Fibroblast of skin of right biceps (primary cell): ENCODE measurements at regions not wholly inside any gene's neighbourhood (a gene's known extent, or its start where the extent isn't known, plus 50 kb on each side); places are given as distances from the start of the nearest gene placed in this dataset.

Source experiments
- DNase-seq: peaks from one replicate; pipeline ENCODE4 v3.0.0-alpha.2; 2013

DNA sequence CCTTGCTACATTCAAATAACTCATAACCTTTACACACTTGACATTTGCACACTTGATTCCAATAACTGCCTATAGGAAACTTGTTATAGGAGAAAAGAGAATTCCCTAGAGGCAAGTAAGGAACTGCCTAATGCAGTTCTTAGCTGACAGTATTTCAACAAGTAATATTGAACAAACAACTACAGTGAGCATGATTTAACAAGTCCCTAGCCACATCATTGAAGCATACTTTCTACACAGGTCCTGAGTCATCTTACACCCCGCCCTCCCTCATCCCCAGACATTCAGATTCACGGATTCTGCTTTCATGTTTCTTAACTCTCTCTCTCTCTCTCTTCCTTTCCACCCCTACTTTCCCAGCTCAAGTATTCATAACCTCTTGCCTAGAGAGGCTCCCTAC is 153.5 kb downstream of the LSM5 start:
- no peak for DNase-seq

DNA sequence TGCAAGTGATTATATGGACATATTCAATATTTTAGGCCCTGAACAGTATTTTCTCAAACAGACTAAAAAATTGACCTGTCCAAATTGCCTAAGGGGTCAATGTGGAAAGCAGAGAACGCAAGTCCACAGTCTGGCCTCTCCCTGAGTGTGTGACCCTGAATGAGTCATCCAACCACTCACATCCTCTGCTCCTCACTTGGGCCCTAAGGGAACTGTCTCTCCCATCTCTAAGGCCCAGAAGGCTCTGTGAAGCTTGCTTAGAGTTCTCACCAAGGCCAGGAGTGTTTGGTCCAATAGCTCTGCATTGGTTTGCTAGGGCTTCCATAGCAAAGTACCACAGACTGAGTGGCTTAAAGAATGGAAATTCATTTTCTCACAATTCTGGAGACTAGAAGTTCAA is 155.1 kb downstream of the LSM5 start:
- no peak for DNase-seq

DNA sequence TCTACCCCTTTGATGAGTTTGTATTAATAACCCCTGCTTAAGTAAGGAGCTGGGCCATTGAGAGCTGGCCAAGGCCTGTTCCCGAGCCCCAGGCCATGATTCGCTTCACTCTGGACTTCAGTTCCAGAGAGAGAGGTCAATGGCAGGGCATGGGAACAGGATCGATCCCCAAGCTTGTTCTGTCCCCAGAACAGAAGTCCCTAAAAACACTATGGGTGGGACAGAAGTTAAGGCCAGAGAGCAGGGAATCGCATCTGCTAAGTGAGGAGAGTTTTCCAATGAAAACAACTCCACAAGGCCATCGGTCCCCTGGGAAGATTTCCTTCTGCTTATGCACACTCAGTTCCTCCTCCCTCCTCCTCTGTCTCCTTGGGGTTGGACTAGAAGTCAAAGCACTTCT is 159.6 kb downstream of the LSM5 start:
- no peak for DNase-seq

DNA sequence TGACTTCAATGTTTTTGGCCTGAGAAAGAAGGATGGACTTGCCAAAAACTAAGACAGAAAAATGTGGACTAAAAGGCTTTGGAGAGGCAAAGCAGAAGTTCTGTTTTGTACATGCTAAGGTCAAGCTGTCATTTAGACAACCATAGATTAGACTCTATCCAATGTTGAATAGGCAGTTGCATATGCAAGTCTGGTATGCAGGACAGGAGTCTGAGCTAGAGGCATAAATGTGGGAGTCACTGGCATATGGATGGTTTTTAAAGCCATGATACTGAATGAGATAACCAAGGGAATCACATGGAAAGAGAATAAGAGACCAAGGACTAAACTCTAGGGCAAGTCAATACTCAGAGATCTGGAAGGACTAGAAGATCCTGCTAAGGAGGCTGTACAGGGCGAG is 164.1 kb downstream of the LSM5 start:
- no peak for DNase-seq

DNA sequence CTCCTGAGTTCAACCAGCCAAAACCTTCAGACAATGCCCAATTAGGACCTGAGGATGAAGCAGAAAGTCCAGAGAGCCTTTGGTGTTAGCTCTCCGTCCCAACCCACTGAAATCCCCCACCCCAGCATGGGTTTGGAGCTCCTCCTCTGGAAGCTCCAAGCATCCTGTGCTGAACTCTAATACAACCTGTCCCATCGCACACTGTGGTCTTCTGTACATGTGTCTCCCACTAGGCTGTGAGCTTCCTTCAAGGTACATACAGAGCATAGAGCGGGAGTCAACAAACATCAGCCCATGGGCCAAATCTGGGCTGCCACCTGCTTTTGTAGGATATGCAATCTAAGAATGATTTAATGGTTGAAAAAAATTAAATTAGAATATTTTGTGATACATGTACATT is 166.5 kb downstream of the LSM5 start:
- DNase-seq = no peak

DNA sequence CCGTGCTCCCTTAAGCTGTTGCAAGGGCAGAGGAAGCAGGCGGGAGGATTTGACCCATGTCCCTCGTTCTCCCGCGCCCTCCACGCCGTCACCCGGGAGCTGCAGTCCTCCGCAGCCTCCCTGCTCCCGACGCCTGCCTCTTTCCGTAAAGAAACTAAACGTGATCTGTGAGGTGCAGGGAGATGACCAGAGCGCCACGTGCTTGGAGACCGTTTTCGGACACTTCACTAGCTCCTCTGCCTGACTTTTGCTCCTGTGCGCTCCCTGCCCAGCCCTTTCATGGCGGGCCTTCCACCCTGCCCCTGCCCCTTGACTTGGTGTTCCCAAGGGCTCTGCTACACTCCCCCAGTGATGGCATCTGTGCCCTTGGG is 171.2 kb downstream of the LSM5 start:
- DNase-seq = no peak

DNA sequence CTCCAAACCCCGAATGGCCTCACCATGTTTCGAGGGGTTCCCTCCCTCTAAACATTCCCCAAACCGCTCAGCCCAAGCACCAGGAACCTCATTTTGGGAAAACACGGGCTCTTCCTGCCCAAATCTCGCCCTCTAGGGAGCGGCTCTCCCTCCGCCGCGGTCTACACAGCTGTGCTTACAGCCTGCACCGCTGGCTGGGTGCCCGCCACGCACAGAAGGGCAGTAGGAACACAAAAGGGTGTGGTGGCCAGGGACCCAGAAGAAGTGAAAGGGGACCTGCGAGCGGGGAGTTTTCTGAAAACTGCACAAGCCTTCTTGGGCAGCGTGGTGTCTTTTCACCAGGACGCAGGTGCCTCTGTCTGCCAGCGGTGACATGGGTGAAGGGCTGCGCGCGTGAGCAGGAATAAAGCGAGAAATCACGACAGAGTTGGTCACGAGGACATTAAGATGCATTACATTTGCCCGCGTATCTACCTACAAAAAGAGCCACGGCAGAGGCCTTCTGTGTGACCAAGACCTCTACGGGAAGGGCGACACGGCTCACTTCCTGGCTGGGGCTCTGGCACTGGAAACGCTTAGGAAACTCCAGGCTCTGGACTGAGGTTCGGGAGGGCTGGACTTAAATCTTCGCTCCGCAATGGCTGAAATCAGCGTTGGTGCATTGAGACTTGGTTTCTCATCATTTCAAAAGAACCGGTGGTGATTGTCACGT is 171.7 kb downstream of the LSM5 start:
- no peak for DNase-seq

DNA sequence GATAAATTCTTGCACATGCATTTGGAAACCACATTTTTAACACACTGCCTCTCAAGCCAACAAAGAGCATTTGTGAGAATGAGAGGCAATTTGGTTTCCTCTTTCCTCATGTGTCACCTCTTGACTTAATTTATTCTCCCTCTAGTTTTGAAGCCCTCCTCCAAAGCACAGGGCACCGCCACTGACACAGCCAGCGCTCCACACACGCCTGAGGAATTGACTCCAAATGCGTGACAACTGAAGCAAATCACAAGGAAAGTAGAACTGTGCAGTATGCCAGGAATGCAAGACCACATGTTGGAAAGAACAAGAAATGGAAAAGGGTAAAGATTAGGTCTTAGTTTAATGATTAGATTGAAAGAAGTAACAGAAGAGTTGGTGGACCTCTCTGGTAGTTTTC is 173.3 kb downstream of the LSM5 start:
- DNase-seq = no peak

DNA sequence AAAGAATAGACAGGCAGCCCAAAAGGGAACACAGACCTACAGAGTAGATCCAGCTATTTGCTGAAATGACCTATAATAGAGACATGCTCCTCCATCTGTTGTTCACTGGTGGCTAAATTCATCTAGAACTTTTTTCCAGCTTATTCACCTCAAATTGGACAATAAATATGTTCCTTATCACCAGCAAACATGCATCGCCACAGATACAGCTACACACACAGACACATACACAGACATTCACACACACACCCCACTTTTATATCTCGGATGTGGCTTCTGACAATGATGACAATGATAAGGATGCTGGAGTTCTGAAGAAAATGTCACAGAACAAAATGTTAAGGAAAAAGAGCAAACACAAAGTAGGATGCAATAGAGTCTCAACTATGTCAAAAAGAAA is 175.4 kb downstream of the LSM5 start:
- DNase-seq = no peak

DNA sequence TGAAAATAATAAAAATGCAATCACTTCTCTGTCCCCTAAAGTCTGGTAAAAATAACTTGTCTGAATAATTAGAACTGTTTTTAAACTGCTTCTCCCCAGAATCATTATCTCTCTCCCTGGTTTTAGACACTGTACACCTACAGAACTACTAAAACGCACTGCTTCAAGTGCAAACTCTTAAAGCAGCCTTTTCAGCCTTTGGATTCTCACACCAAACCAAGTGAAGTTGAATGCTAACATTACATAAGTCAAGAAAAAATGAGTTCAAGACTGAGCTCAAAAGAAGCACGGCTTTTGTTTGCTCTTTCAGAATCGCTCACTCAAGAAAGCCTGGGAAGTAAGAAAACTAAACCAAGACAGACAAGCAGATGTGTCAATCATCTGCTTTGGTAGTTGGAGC is 188.8 kb downstream of the LSM5 start:
- DNase-seq = no peak

DNA sequence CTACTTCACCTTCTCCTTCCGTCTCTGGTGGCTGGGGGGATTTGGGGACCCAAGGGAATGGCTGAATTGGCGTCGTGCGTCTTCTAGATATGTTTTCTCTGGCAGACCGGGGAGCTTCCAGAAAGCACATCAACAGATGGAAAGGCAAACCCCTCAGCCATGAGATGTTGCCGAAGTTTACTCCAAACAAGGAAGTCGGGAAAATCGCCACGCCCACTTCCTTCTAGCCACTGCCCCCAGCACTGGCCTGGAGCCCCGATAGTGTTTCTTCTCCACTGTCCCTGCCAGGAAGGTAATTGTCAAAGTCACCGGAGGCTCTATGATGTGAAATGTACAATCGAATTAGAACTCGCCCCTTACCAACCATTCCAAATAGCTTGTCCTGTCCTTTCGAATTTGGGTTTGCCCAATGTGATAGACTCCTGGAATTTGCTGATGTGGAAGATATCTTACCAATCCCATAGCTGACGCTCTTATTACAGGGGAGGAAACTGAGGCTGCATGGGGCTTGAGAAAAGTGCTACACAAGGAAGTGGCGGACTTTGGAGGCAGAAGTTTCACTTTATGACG is 191.0 kb downstream of the LSM5 start:
- DNase-seq = peak; percentile 7

DNA sequence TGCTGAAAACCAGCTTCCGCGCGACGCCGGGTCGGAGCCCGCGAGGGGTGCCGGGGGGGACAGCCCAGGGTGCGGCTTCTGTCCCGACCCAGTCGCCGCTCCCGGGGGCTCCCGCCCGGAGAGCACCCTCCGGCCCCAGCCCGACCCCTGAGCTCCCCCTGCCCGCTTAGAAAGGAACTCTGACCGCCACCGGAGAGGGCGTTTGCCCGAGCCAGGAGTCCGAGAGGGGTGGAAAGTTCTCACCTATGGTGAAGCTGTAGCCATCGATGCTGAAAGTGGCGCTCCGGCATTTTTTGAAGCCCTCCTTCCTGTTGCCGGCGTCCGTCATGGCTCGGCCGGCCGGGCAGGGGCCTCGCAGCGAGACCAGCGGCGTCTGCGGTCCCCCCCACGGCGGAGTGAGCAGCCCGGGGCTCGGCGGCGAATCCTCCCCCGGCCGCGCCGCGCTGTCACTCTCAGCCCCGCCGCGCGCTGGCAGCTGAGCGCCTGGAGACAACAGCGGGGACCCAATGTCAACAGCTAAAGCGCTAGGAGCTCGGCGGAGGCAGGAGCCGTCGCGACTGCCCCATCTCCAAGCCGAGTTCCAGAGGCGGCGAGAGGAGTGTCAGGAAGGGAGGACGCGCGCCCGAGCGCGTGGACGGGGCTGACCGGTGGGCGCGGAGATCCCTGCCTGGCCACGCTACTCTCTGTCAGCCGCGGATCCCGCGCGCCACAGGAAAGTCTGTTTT is 191.6 kb downstream of the LSM5 start:
- DNase-seq = peak; percentile 3

DNA sequence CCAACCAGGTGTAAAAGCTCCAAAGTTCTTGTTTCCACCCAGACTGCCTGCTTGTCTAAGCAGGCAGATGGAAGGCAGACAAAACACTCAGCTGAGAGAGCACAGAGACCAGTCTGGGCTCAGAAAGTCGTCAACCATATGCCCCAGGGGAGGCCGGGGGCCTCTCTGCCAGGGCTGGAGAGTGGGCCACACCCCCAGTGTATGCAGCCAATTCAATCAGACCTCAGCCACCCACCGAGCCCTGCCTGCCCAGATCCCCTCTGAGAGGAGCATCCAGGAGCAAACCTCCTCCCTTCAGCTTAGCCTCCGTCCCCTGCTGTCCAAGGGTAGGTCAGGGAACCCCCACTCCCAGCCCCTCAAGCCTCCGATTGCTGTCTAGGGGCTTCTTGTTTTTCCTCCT is 196.3 kb downstream of the LSM5 start:
- DNase-seq = no peak

DNA sequence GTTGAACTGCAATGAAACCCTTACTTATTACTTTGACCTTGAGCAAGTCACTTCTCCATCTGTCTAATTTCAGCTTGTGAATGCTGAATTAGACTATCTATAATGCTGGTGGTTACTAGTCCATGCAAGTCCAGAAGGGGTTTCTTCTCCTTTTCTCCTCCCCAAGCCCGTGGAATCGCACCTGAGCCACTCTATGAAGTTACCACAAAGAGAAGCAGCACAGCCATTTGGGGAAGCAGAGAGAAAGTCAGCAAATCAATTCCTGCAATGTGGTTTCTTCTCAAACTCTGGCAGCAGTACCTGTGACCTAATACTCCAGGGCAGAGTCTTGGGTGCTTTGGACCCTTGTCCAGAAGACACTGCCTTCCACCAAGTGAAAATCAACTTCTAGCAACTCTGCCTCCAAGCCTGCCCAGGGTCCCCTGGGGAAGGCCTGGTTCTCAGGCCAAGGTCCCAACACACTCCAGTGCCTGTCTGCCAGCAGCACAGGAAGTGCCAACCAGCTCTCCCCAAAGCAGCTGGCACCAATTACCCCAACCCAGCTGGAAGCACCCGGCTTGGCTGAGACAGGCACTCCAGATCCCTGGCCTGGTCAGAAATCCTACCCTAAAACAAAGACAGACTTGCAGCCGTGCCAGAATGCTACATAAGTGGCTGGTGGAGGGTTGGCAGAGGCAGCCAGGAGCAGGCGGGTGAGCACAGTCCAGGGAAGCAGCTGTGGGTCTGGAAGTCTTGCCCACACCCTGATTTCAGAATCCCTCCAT is 200.3 kb downstream of the LSM5 start:
- no peak for DNase-seq

DNA sequence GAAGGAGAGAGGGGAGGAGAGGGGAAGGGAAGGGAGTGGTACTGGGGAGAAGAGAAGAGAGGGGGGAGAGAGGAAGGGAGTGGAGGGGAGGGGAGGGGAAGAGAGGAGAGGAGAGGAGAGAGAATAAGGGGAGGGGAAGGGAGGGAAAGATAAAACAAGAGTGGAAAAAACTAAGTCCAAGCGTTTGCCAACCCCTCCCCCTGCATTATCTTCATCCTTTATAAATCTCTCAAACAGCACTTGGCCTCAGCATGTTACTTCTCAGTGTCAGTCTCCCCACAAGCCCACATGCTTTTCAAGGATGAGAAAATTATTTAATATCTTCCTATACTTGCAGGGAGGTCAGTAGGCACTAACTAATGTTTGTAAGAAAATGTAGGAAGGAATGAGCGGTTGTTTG is 204.5 kb downstream of the LSM5 start:
- DNase-seq = no peak

DNA sequence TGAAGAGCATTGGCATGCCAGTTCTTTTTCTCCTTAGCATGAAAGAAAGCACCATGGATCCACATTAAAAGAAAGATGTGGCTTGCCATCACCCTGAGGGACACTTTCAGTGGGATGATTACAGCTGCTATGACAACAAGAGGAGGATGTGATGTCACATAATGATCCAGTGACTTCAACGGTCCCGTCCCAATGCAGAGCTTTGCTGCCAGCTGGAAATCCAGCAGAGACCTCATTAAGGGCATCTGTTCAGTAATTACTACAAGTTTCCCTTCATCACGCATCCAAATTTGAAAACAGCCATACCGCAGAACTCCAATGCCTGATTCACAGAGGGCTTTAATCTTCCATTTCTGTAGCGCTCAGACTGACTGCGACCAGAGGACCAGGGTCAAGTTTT is 206.6 kb downstream of the LSM5 start:
- DNase-seq = no peak

DNA sequence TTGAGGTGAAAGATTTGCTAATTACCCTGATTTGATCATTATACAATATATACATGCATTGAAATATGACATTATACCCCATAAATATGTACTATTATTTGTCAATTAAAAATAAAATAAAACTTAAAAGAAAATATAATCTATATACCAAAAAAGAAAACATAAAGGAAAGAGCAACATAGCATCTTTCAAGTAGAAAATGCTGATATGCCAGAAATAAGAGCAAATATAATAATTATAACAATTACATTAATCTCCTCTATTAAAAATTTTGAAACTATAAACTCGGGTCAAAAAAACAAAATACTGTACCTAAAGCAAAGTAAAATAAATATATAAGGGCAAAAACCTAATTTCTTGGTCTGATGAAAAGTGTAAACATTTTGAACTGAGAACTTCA is 209.3 kb upstream of the PDE1C start:
- DNase-seq = no peak

DNA sequence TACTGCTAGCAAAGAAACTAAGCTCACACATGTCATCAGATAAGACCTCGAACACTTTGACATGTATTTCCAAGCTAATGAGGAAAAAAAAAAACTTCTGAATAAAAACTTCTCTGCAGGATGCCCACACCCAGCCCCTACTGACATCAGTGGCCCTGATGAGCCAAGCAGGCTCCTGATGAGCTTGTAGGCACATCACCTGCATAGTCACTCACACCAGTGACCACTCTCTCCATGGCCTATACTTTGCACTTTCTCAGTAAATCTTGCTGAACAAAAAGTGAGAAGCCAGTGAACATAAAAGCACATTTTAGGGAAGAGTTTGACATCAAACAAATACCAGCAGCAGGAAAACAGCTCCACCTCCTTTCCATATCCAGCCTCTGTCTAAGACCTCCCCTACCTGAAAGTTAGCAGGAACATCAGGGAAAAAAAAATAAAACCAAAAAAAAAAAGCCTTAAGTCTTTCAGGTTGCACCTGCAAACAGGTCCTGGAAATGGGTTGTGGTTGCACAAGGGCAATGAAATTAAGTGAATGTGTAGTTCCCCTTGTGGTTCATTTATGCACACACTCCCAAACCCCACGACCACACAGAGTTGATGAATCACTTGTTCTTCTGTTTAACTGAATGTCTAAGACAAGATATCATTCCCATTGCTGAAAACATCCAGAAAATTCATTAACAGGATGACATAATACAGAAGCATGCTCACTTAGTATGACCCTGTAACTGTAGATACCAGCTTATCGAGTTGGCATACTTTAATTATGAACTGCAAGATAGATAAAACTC is 205.2 kb upstream of the PDE1C start:
- DNase-seq = no peak

DNA sequence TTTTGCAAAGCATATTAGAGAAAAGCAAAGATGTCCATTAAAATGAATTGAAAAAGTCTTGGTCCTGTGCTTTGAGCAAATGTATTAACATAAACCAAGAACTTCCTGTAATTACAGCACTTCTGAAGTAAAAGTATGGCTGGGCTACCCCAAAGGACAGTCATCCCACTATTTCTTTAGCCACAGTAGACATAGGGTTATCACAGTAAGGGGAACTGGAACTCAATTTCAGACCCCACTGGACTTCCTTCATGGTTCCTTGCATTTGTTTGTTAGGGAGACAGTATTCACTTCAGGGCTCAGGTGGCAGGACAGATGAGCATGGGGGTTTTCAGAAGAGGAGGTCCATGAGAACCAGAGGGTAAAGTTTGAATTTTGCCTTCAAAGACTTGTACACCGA is 203.1 kb upstream of the PDE1C start:
- DNase-seq = no peak

DNA sequence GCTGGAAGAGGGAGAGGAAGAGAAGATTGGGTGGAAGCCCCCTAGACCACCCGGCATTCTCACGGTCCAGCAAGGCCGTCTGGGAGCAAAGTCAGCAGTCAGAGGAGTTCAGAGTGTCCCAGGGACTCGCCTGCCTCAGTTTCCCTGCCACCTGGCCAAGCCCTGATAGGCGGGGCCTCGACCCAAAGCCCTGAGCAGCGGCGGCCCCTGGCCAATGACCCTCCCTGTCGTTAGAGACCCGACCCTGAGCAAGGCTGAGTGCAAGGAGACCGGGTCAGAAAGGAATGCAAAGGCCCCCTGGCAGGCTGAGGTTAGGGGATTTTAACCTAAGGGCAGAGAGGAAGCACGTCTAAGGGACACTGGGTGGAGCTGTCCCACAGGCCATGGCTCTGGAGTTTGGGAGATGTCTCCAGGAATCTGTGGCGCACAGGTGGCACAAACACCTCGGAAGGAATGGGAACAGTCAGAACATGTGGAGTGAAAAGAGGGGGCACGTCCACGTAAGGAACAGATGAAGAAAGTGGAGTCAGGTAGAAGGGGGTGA is 196.8 kb upstream of the PDE1C start:
- DNase-seq = no peak

DNA sequence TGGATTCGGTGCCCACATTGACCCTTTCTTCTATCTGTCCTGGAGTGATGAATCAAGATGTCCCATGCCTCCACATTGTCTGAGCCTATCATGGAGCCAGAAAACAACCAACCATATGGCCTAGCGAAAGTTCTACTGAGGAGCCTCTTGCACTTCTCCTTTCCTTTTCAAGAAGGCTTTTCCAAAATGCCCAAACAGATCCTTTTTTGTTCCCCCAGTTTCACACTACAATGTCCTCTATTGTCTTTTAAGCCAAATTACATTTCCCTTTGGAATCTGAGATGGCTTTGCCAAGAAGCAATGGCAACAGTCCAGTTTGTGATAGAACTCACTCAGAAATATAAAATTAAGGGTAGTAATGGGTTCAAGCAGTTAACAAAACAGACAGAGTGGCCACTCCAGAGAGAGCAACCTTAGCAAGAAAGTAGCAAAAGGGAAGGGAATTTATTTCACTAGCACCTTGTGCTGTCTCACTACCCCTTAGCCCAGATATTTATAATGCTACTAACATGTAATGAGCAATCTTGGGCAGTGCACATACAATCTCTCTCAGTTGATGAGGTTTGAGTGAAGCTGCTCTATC is 194.6 kb upstream of the PDE1C start:
- no peak for DNase-seq

DNA sequence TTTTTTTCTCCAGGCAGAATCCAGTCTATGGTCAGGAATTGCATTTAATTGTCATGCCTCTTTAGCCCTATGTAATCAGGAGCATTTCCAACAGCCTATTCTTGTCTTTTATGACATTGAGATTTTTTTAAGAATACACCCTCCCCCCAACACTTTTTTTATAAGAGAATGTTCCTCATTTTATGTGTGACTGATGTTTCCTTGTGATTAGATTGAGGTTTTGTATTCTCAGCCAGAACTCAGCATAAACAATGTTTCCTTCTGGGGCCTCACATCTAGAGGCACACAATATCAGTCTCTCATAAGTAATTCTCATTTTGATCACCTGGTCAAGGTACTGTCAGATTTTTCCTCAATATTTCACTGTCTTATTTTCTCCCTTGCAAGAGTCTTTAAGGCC is 193.4 kb upstream of the PDE1C start:
- no peak for DNase-seq
